ENCODE measurements at regions not wholly inside any gene's neighbourhood (a gene's known extent, or its start where the extent isn't known, plus 50 kb on each side); places are given as distances from the start of the nearest gene placed in this dataset.

DNA sequence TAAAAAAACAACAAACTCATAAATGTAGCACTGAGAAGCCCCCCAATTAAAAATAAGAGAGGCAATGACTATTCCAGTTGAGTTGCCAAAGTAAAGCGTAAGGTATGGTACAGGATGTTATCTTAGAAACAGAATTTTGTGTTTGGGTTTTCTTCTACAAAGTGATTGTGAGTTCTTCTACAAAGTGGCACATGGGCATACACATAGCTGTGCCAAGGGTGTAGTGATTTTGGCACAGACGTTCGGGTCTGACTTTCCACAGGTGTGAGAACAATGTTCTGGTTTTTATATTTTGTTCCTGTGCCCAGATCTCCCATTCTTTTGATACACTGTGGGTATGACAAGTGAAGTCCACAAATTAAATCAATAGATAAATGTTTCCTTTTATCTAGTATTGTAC lies 190.1 kb upstream of the CSNK1A1L start:
- TF ChIP-seq, protein P1, sequence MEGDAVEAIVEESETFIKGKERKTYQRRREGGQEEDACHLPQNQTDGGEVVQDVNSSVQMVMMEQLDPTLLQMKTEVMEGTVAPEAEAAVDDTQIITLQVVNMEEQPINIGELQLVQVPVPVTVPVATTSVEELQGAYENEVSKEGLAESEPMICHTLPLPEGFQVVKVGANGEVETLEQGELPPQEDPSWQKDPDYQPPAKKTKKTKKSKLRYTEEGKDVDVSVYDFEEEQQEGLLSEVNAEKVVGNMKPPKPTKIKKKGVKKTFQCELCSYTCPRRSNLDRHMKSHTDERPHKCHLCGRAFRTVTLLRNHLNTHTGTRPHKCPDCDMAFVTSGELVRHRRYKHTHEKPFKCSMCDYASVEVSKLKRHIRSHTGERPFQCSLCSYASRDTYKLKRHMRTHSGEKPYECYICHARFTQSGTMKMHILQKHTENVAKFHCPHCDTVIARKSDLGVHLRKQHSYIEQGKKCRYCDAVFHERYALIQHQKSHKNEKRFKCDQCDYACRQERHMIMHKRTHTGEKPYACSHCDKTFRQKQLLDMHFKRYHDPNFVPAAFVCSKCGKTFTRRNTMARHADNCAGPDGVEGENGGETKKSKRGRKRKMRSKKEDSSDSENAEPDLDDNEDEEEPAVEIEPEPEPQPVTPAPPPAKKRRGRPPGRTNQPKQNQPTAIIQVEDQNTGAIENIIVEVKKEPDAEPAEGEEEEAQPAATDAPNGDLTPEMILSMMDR (IDR thresholded peaks at IDR 0.05), result no peak
- intact Hi-C loops (cut with DNase I), result no loop called here
- ATAC-seq, result no peak
- Histone ChIP-seq H3K36me3 (no peaks in the 10 kb centered on the region), H3K27me3 (ENCODE audit: low read depth) (no peaks in the 10 kb centered on the region), H3K4me3 (no peak overlapping the region), H3K4me1 (no peaks in the 10 kb centered on the region), H3K27ac (no peak overlapping the region), H3K9me3 (no peaks in the 10 kb centered on the region)
- no peak for DNase-seq

DNA sequence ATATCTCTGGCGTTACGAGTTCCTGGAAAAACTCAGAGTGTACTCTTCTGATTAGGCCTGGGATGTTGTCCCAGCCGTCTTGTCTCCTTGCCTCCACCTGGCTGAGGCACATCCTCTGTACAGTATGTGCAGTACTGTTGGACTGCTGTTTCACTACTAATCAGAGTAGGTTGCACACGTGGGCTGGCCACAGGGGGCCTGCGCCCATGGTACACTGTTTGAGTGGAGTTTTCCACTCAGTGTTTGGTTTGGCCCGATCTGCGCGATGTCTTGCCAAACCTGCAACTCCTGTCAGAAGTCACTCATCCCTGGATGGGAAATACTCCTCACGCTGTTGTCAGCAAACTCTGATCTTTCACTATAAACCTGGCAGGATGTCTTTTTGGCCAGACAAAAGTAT lies 189.6 kb upstream of the CSNK1A1L start:
- no peak overlapping the region for H3K4me3 ChIP-seq
- H3K4me1 ChIP-seq, result no peaks in the 10 kb centered on the region
- ATAC-seq (peak in 1 of 2 donors; percentile 48), DNase-seq (no peak)
- H3K36me3 ChIP-seq, result no peaks in the 10 kb centered on the region
- H3K27ac ChIP-seq, result no peak overlapping the region
- intact Hi-C loops (cut with DNase I), result no loop called here
- TF ChIP-seq, protein P1 (IDR thresholded peaks at IDR 0.05), result no peak
- no peaks in the 10 kb centered on the region for H3K27me3 ChIP-seq (ENCODE audit: low read depth)
- H3K9me3 ChIP-seq, result no peaks in the 10 kb centered on the region

DNA sequence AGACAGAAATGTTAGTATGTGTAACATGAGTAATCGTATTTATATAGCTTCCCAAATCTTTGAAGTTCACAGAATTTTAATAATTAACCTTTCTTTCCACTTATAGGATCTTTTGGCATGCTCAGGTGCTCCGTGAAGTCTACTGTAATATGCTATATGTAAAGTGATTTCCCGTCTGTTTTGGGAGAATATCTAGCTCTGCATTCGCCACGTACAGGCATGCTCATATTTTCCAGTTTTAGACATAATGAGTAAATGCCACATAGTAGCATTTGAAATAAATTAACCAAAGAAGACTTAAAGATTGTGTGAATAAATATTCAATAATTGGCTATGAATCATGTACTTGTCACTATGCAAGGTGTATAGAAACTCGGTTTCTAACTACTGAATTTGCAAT lies 189.0 kb upstream of the CSNK1A1L start:
- H3K4me3 ChIP-seq, result no peak overlapping the region
- H3K27me3 ChIP-seq (ENCODE audit: low read depth), result no peaks in the 10 kb centered on the region
- H3K9me3 ChIP-seq, result no peaks in the 10 kb centered on the region
- H3K27ac ChIP-seq, result no peak overlapping the region
- no peaks in the 10 kb centered on the region for H3K4me1 ChIP-seq
- no peaks in the 10 kb centered on the region for H3K36me3 ChIP-seq
- ATAC-seq (no peak), DNase-seq (no peak)
- intact Hi-C loops (cut with DNase I), result no loop called here
- TF ChIP-seq, protein P1 (IDR thresholded peaks at IDR 0.05), result no peak

DNA sequence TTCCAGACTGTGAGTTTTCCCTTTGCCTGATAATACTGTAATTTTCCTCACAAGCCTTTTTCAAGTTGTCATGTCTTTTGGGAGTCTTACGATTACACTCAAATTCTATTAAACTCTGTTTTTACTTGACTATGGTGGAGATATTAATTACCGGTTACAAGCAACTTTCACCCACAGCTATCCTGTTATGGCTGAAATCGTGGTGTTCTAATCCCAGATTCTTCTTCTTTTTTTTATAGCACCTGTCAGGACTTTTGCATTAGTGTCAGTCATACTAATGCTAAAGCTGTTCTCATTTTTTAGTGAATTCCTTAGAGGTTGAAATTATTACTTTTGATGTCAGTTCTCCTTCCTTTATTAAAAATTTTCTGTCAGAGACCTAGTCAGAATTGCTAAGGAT lies 187.8 kb upstream of the CSNK1A1L start:
- no peak overlapping the region for H3K4me3 ChIP-seq
- H3K4me1 ChIP-seq, result no peaks in the 10 kb centered on the region
- DNase-seq (no peak), ATAC-seq (no peak)
- no peaks in the 10 kb centered on the region for H3K27me3 ChIP-seq (ENCODE audit: low read depth)
- H3K9me3 ChIP-seq, result no peaks in the 10 kb centered on the region
- TF ChIP-seq, protein P1 (IDR thresholded peaks at IDR 0.05), result no peak
- no peak overlapping the region for H3K27ac ChIP-seq
- intact Hi-C loops (cut with DNase I), result no loop called here
- no peaks in the 10 kb centered on the region for H3K36me3 ChIP-seq

DNA sequence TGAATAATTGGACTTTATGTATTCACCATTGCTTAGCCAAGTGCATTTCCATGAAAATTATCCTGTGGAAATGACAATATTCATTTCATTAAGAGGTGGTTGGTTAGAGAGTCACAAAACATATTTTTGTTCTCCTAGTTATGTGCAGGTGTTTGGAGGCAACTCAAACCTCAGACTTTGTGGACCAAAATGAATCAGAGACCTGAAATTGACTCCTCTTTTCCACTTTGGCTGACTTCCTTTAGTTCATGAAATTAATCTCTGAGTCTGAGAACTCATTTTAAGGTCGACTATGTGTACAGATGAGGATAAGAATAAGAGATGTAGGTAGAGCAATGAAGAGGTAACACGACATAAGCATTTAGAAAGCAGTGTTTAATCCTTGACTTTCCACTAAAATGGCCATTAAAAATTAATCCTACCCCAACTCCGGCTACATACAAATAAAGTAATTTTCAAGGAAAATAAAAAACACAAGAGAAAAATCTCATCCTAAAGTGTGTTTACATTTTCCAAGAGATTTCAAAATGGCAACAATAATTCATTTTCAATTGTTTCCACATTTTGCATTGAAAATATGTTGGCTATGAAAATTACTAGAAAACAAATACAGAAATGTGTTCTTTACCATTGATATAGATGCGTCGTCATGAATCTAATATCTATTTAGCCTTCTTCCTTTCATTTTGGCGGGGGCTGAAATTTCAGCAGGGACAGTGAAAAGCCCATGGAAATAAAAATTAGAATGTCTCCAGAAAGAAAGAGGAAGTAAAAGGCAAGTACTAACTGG lies 185.4 kb upstream of the CSNK1A1L start:
- intact Hi-C loops (cut with DNase I), result no loop called here
- ATAC-seq, result no peak
- no peak for DNase-seq

More for the DNA sequence above, 185.4 kb upstream of the CSNK1A1L start:
- TF ChIP-seq, protein P1 (IDR thresholded peaks at IDR 0.05), result no peak
- Histone ChIP-seq H3K4me1 (no peaks in the 10 kb centered on the region), H3K9me3 (no peaks in the 10 kb centered on the region), H3K36me3 (no peaks in the 10 kb centered on the region), H3K27ac (no peak overlapping the region), H3K4me3 (no peak overlapping the region), H3K27me3 (ENCODE audit: low read depth) (no peaks in the 10 kb centered on the region)
